Calu3 (cell line): ENCODE measurements at regions not wholly inside any gene's neighbourhood (a gene's known extent, or its start where the extent isn't known, plus 50 kb on each side); places are given as distances from the start of the nearest gene placed in this dataset.

Experiments
- BruUV-seq: library from RNA; stranded (reverse); fragments of 400-500 nt; replicated peaks from 2 replicates; lab custom pipeline; 2021; lab: Mats Ljungman, UMichigan
- CTCF ChIA-PET: fragments of 300-600 bp; sonication (Branson Sonifier 250); formaldehyde crosslinking; loops from one replicate; lab custom pipeline; 2022; ENCODE audit warnings: antibody characterized with exemption; lab: Charles Lee
- DNase-seq: peaks from one replicate; pipeline ENCODE4 v3.0.0; 2022
- H3K27ac Mint-ChIP-seq: one replicate; pipeline ENCODE4 v1.8.0; 2022; ENCODE audit warnings: mixed read lengths; ENCODE audit not compliant: unreplicated experiment
- H3K27me3 Mint-ChIP-seq: one replicate; pipeline ENCODE4 v1.8.0; 2022; ENCODE audit warnings: mixed read lengths; ENCODE audit not compliant: unreplicated experiment
- H3K36me3 Mint-ChIP-seq: one replicate; pipeline ENCODE4 v1.8.0; 2022; ENCODE audit warnings: mild to moderate bottlenecking, moderate library complexity, mixed read lengths; ENCODE audit not compliant: insufficient read depth, unreplicated experiment
- H3K4me1 Mint-ChIP-seq: one replicate; pipeline ENCODE4 v1.8.0; 2022; ENCODE audit warnings: mild to moderate bottlenecking, low read depth, mixed read lengths; ENCODE audit not compliant: unreplicated experiment
- H3K4me3 Mint-ChIP-seq: one replicate; pipeline ENCODE4 v1.8.0; 2022; ENCODE audit warnings: mild to moderate bottlenecking, low read depth, moderate library complexity, mixed read lengths; ENCODE audit not compliant: unreplicated experiment
- H3K9me3 Mint-ChIP-seq: one replicate; pipeline ENCODE4 v1.8.0; 2022; ENCODE audit warnings: low read depth, mixed read lengths; ENCODE audit not compliant: unreplicated experiment
- intact Hi-C: fragments of 100-400 bp; cut with micrococcal nuclease; formaldehyde crosslinking; loops from one replicate; pipeline ENCODE4 v1.10.0; 2022; ENCODE audit not compliant: unreplicated experiment
- TF ChIP-seq, protein P1 (sequence below): fragments of 200-600 bp; IDR thresholded peaks from one replicate; pipeline ENCODE4 v1.8.0; 2022; ENCODE audit warnings: antibody characterized with exemption; ENCODE audit not compliant: unreplicated experiment

DNA sequence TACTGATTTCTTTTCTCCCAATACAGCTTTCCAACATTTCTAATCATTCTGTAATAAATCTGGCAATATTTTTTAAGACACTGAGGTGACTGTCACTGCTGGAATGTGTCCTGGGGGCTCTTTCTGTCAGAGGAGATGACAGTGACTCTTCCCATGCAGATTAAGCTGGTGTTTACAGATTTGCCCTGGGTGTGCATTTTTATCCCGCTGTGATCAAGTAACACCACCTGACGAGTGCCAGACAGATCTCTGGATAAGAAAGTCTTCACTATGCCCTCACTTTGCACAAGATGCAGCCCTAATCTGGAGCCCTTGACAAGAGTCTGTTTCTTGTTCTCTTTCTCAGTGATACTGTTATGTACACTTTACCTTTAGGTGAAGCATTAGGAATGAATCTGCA lies 477.7 kb downstream of the ZIC1 start:
- Mint-ChIP-seq H3K4me3 (no peak overlapping the region), H3K4me1 (no peaks in the 10 kb centered on the region), H3K27me3 (no peaks in the 10 kb centered on the region), H3K36me3 (no peaks in the 10 kb centered on the region), H3K9me3 (peaks cover 4% of the 10 kb centered on the region), H3K27ac (no peak overlapping the region)
- intact Hi-C loops, result no loop called here
- CTCF ChIA-PET, result no interaction called here
- no peak for DNase-seq
- no TSS peak for BruUV-seq
- TF ChIP-seq, protein P1, sequence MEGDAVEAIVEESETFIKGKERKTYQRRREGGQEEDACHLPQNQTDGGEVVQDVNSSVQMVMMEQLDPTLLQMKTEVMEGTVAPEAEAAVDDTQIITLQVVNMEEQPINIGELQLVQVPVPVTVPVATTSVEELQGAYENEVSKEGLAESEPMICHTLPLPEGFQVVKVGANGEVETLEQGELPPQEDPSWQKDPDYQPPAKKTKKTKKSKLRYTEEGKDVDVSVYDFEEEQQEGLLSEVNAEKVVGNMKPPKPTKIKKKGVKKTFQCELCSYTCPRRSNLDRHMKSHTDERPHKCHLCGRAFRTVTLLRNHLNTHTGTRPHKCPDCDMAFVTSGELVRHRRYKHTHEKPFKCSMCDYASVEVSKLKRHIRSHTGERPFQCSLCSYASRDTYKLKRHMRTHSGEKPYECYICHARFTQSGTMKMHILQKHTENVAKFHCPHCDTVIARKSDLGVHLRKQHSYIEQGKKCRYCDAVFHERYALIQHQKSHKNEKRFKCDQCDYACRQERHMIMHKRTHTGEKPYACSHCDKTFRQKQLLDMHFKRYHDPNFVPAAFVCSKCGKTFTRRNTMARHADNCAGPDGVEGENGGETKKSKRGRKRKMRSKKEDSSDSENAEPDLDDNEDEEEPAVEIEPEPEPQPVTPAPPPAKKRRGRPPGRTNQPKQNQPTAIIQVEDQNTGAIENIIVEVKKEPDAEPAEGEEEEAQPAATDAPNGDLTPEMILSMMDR, result no peak

DNA sequence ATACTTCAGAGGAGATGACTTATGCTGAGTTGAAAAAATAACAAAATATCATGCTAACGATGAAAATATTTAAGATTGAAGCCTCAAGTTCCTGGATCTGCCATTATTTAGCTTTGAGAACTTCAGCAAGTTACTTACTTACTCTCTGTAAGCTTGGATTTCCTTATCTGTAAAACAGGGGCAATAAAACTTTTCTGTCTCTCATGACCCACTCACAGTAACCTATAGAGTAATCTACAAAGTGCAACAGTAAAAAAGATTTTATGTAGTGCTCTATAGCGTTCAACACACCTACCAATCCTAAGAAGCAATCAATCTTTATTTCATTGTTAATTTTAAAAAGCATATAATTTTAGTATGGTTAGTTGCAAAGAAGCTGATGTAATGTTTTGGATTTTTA lies 478.6 kb downstream of the ZIC1 start:
- BruUV-seq, result no TSS peak
- intact Hi-C loops, result no loop called here
- H3K27ac Mint-ChIP-seq, result no peak overlapping the region
- no peak overlapping the region for H3K4me3 Mint-ChIP-seq
- TF ChIP-seq, protein P1, result no peak
- no peak for DNase-seq
- H3K27me3 Mint-ChIP-seq, result no peaks in the 10 kb centered on the region
- CTCF ChIA-PET, result no interaction called here
- H3K36me3 Mint-ChIP-seq, result no peaks in the 10 kb centered on the region
- H3K9me3 Mint-ChIP-seq, result peaks cover 3% of the 10 kb centered on the region
- no peaks in the 10 kb centered on the region for H3K4me1 Mint-ChIP-seq

DNA sequence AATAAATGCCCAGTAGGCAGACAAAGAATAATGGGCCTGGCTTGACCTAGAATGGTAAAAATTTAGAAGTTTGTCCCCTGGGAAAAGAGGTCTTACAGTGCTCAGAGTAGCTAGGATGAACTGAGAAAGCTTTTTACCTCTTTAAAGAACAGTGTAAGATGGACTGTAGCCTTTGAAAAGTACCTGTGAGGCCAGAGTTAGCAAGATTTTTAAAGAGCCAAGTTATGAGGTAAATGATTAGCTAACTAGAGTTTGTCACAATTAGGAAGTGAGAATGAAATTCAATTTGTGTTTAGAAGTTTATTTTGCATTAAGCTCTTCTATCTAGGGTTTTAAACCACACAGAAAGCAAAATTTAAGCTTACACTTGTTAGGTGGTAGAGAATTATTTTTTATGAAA lies 480.9 kb downstream of the ZIC1 start:
- no peaks in the 10 kb centered on the region for H3K36me3 Mint-ChIP-seq
- no peaks in the 10 kb centered on the region for H3K27me3 Mint-ChIP-seq
- BruUV-seq, result no TSS peak
- H3K4me3 Mint-ChIP-seq, result no peak overlapping the region
- no peaks in the 10 kb centered on the region for H3K4me1 Mint-ChIP-seq
- H3K9me3 Mint-ChIP-seq, result peaks cover 3% of the 10 kb centered on the region
- H3K27ac Mint-ChIP-seq, result no peak overlapping the region
- intact Hi-C loops, result no loop called here
- TF ChIP-seq, protein P1, result no peak
- CTCF ChIA-PET, result interaction anchor here (0.5 to 0.8 kb wide), 2 partner anchors 12 to 281 kb away, joined by 3 to 4 read pairs; no protein-coding TSS in a partner anchor
- DNase-seq, result no peak

DNA sequence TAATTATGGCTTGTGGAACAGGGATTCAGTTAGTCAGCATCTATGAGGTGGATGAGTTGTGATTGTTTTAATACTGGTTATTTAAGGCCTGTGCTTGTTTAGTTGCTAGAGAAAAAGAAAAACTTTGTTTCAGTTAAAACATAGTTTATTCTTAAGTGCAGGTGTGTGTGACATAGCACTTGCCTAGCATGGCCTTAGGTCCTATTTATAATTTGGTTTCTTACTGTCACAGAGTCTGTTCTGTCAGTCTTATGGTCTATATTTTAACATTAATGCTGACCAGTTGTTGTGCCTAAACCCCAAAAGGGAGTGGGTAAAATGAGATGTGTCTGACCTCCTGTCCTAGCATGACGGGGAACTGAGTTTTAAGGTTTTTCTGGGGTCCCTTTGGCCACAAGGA lies 486.3 kb downstream of the ZIC1 start:
- no TSS peak for BruUV-seq

More for the DNA sequence above, 486.3 kb downstream of the ZIC1 start:
- no peaks in the 10 kb centered on the region for H3K36me3 Mint-ChIP-seq
- intact Hi-C loops, result no loop called here
- CTCF ChIA-PET, result no interaction called here
- no peak overlapping the region for H3K27ac Mint-ChIP-seq
- peaks cover 3% of the 10 kb centered on the region for H3K9me3 Mint-ChIP-seq
- TF ChIP-seq, protein P1, result no peak
- no peaks in the 10 kb centered on the region for H3K27me3 Mint-ChIP-seq
- H3K4me1 Mint-ChIP-seq, result no peaks in the 10 kb centered on the region
- H3K4me3 Mint-ChIP-seq, result no peak overlapping the region
- DNase-seq, result no peak
